ENCODE measurements at regions not wholly inside any gene's neighbourhood (a gene's known extent, or its start where the extent isn't known, plus 50 kb on each side); places are given as distances from the start of the nearest gene placed in this dataset.

DNA sequence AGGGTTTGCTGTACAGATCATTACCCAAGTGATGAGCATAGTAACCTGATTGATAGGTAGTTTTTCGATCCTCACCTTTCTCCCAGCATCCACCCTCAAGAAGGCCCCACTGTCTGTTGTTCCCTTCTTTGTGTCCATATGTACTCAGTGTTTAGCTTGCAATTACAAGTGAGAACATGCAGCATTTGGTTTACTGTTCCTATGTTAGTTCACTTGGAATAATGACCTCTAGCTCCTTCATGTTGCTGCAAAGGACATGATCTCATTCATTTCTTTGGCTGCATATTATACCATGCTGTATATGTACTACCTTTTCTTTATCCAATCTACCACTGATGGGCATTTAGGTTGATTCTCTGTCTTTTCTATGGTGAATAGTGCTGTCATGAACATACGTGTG is 181.6 kb upstream of the FOXG1 start:
- no peak overlapping the region for H3K27ac ChIP-seq (ENCODE audit: low read depth, low read length)
- no peak for DNase-seq (ENCODE audit: low read depth, low spot score)
- POLR2A ChIA-PET, result no interaction called here
- no peaks in the 10 kb centered on the region for H3K9me3 ChIP-seq (ENCODE audit: control insufficient read depth, insufficient read depth, low read length)
- TF ChIP-seq, protein P1, sequence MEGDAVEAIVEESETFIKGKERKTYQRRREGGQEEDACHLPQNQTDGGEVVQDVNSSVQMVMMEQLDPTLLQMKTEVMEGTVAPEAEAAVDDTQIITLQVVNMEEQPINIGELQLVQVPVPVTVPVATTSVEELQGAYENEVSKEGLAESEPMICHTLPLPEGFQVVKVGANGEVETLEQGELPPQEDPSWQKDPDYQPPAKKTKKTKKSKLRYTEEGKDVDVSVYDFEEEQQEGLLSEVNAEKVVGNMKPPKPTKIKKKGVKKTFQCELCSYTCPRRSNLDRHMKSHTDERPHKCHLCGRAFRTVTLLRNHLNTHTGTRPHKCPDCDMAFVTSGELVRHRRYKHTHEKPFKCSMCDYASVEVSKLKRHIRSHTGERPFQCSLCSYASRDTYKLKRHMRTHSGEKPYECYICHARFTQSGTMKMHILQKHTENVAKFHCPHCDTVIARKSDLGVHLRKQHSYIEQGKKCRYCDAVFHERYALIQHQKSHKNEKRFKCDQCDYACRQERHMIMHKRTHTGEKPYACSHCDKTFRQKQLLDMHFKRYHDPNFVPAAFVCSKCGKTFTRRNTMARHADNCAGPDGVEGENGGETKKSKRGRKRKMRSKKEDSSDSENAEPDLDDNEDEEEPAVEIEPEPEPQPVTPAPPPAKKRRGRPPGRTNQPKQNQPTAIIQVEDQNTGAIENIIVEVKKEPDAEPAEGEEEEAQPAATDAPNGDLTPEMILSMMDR (IDR thresholded peaks at IDR 0.05; ENCODE audit: low read depth, low read length), result no peak
- CTCF ChIA-PET, result no interaction called here
- no peaks in the 10 kb centered on the region for H3K27me3 ChIP-seq (ENCODE audit: control insufficient read depth, insufficient read depth, low read length)
- no peak overlapping the region for H3K4me3 ChIP-seq (ENCODE audit: low read depth, low read length)

DNA sequence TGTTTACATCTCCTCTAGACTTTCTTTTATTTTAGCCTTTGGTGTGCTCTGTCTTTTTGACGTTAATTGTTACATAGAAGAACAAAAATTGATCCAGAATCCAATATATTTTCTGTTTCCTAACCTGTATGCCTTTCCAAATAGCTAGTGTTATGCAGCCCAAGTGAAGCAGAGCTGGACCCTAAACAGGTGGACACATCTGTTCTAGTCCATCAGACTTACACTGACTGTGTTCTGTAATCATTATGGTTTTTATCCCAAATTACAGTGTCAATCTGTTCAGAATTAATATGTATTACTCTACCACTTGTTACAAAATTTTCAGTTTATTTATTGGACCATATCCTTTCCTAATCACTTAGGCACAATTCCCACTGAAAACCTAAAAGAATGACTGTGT is 176.8 kb upstream of the FOXG1 start:
- TF ChIP-seq, protein P1 (IDR thresholded peaks at IDR 0.05; ENCODE audit: low read depth, low read length), result no peak
- POLR2A ChIA-PET, result no interaction called here
- H3K9me3 ChIP-seq (ENCODE audit: control insufficient read depth, insufficient read depth, low read length), result peaks cover 7% of the 10 kb centered on the region
- no peak overlapping the region for H3K27ac ChIP-seq (ENCODE audit: low read depth, low read length)
- DNase-seq (ENCODE audit: low read depth, low spot score), result no peak
- H3K4me3 ChIP-seq (ENCODE audit: low read depth, low read length), result no peak overlapping the region
- no peaks in the 10 kb centered on the region for H3K27me3 ChIP-seq (ENCODE audit: control insufficient read depth, insufficient read depth, low read length)
- CTCF ChIA-PET, result no interaction called here

DNA sequence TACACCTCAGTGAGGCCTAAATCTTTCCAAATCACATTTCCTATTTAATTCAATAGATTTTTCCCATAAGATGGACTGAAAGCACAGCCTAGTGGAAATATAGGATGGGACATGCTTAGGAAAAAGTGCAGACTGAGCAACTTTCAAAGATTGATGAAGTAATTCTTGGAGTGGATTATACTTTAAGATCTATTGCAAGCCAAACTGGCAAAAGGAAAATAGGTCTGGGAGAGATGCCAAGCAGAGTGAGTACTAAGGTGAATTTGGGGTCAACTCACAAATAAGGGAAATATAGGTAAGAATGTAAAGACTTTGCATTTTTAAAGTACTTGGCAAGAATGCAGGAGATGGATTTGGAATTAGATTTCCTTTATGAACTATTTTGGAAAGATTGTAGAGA is 170.2 kb upstream of the FOXG1 start:
- Histone ChIP-seq H3K9me3 (ENCODE audit: control insufficient read depth, insufficient read depth, low read length) (peaks cover 4% of the 10 kb centered on the region; the same call in 1 of the 2 replicates), H3K27me3 (ENCODE audit: control insufficient read depth, insufficient read depth, low read length) (no peaks in the 10 kb centered on the region), H3K27ac (ENCODE audit: low read depth, low read length) (no peak overlapping the region), H3K4me3 (ENCODE audit: low read depth, low read length) (no peak overlapping the region)
- CTCF ChIA-PET, result no interaction called here
- no peak for DNase-seq (ENCODE audit: low read depth, low spot score)
- POLR2A ChIA-PET, result no interaction called here
- TF ChIP-seq, protein P1 (IDR thresholded peaks at IDR 0.05; ENCODE audit: low read depth, low read length), result no peak

DNA sequence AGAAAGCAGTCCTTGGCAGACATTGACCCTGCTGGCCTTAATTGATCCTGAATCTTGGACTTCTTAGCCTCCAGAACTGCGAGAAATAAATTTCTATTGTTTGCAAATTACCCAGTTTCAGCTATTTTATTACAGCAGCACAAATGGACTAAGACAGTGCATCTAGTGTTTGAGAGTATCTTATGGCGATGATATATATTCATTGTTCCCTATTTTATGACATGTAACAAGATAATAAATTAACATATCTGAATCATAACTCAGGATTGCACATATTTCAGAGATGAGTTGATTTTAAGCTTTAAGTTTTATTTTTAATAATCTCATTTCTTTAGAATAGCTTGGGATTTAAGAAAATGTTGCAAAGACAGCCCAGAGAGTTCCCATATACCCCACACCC is 167.4 kb upstream of the FOXG1 start:
- ChIA-PET CTCF (no interaction called here), POLR2A (no interaction called here)
- Histone ChIP-seq H3K27ac (ENCODE audit: low read depth, low read length) (no peak overlapping the region), H3K4me3 (ENCODE audit: low read depth, low read length) (no peak overlapping the region), H3K9me3 (ENCODE audit: control insufficient read depth, insufficient read depth, low read length) (peaks cover 5% of the 10 kb centered on the region), H3K27me3 (ENCODE audit: control insufficient read depth, insufficient read depth, low read length) (no peaks in the 10 kb centered on the region)
- TF ChIP-seq, protein P1 (IDR thresholded peaks at IDR 0.05; ENCODE audit: low read depth, low read length), result no peak
- DNase-seq (ENCODE audit: low read depth, low spot score), result no peak

DNA sequence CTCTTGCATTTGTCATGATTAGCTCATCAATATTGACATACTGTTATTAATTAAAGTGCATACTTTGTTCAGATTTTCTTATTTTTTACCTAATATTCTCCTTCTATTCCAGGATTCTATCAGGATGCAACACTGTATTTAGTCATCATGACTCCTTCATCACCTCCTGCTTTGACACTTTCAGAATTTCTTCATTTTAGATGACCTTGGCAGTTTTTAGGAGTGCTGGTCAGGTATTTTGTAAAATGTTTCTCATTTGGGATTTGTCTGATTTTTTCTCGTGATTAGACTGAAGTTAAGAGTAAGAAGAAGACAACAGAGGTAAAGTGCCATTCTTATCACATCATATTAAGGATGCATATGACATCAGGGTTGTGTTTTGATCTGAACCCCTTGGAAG is 167.0 kb upstream of the FOXG1 start:
- no peak overlapping the region for H3K4me3 ChIP-seq (ENCODE audit: low read depth, low read length)
- CTCF ChIA-PET, result no interaction called here
- POLR2A ChIA-PET, result no interaction called here
- TF ChIP-seq, protein P1 (IDR thresholded peaks at IDR 0.05; ENCODE audit: low read depth, low read length), result no peak
- no peak overlapping the region for H3K27ac ChIP-seq (ENCODE audit: low read depth, low read length)
- no peak for DNase-seq (ENCODE audit: low read depth, low spot score)
- H3K9me3 ChIP-seq (ENCODE audit: control insufficient read depth, insufficient read depth, low read length), result peaks cover 5% of the 10 kb centered on the region
- no peaks in the 10 kb centered on the region for H3K27me3 ChIP-seq (ENCODE audit: control insufficient read depth, insufficient read depth, low read length)
